HPDE6-E6E7 (cell line): ENCODE measurements at regions not wholly inside any gene's neighbourhood (a gene's known extent, or its start where the extent isn't known, plus 50 kb on each side); places are given as distances from the start of the nearest gene placed in this dataset.
A peak's percentile ranks its signal among the peaks of the same experiment; 100 is the strongest.
"Not testable (repeated sequence)": the region's sequence is repeated elsewhere in the genome, so short reads cannot be mapped to it uniquely, and the experiment has no call there.

Source experiments
- DNase-seq: peaks from one replicate; pipeline ENCODE4 v3.0.0; 2011; ENCODE audit warnings: missing footprints; ENCODE audit errors: extremely low spot score

- no peak for DNase-seq
Measured at GRCh38 chr11:93032580-93032979, 63.1 kb downstream of the MTNR1B start.

GRCh38 chr11:93033093-93033492 is 63.6 kb downstream of the MTNR1B start:
- DNase-seq, result no peak

- DNase-seq, result no peak
Measured at GRCh38 chr11:93034031-93034722, 64.7 kb downstream of the MTNR1B start.

GRCh38 chr11:93034723-93035039 is 65.2 kb downstream of the MTNR1B start:
- no peak for DNase-seq

- DNase-seq, result no peak
Measured at GRCh38 chr11:93038521-93038920, 69.1 kb downstream of the MTNR1B start.

DNA sequence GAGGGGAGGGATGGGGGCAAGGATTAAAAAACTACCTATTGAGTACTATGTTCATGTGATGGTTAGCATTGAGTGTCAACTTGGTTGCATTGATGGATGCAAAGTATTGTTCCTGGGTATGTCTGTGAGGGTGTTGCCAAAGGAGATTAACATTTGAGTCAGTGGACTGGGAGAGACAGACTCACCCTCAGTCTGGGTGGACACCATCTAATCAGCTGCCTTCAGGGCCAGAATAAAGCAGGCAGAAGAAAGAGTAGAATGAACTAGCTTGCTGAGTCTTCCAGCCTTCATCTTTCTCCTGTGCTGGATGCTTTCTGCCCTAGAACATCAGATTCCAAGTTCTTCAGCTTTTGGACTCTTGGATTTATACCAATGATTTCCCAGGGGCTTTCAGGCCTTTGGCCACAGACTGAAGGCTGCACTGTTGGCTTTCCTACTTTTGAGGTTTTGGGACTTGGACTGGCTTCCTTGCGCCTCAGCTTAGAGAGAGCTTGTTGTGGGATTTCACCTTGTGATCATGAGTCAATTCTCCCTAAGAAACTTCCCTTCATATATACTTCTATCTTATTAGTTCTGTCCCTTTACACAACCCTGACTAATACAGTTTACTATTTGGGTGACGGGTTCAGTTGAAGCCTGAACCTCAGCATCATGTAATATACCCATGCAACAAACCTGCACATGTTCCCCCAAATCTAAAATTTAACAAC is 70.2 kb downstream of the MTNR1B start:
- no peak for DNase-seq

GRCh38 chr11:93041682-93042081 is 72.2 kb downstream of the MTNR1B start:
- no peak for DNase-seq

GRCh38 chr11:93043186-93043585 is 73.7 kb downstream of the MTNR1B start:
- not testable (repeated sequence) for DNase-seq

- DNase-seq, result no peak
Measured at GRCh38 chr11:93049740-93050139, 80.3 kb downstream of the MTNR1B start.

DNA sequence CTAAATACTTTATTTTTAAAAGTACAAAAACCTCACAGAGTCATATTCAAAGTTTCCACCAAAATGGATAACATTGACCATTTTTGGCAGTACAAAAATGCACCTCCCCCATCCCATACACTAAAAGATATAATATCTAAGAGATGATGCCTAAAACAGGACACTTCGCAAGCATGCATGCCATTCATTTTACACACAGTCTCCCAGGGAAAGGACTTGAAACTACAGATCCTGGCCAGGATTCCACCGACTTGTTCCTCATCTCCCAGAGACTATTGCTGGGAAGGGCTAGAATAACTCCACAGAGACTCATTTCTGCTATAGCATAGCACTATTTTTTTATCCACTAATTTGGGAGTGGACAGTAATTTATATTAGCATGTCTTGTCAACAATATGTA is 81.7 kb downstream of the MTNR1B start:
- no peak for DNase-seq

DNA sequence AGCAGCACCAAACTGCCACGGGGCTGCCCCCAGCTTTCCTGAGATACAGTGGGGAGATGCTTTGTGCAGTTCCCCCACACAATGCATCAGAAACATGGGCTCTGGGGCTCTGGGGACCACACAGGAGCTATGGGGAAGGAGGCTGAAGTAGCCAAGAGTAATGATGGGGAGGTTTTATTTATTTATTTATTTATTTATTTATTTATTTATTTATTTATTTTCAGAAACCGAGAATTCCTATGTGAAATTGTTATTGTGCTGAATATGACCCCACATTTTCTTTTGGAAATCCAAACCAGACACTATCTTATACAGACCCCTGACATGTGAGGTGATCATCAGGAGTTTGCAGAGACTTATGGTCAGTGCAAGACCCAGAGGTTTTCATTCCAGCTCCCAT is 84.4 kb downstream of the MTNR1B start:
- DNase-seq, result no peak

- peak; percentile 14 for DNase-seq
Measured at GRCh38 chr11:93054279-93054678, 84.8 kb downstream of the MTNR1B start.

GRCh38 chr11:93054881-93055280 is 85.4 kb downstream of the MTNR1B start:
- DNase-seq, result peak; percentile 89

DNA sequence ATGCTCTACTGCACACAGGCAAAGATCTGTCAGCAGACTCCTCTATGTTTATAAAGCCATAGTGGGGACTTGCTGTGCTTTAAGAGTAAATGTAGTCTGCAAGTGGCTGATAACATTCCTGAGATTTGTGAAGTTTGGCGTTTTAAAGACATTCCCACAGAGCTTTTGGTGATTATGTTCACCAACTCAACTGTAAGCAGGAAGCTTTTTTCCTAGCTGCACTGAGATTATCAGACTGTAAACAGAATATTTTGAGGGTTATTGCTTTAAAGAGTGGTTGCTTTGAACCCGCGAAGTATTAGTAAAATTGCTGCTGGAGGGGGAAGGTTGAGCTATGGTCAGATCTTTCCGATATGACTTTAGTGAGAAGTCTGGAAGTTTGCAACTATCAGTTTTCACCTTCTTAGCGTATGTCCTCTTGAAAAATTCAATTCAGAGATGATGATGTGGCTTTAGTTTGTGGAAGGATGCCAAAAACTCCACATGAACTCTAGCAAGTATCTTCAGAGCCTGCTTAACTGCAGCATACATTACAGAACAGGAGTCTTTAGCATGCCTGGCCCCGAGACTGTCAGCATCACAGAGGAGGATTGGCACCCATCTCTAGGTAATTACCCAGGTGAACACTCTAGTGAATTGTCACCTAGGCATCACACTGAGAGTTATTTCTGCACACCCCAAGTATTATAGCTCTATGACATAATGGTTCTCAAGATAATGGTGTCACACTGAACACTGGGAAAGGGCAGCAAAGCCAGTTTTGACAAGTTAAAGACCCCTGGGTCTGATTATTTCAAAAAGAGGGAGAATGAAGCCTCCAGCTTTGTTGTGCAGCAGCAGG is 89.9 kb downstream of the MTNR1B start:
- DNase-seq, result no peak

DNA sequence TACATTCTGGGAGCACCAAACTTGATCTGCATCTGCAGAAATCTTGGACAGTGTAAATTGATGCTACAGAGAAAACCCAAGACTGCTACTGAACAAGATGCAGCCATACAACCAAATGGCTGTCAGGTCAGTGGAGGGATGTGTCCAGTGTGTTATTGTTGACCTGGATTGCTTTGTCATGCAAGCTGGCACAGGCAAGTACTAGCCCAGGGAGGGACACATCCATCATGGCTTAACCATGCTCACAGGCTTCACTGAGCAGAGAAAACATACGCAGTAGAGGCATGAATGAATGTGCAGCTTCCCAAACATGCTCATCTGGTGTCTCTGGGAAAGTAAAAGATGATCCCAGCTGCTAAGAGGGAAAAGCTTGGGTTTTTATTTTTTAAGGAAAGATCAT is 93.6 kb downstream of the MTNR1B start:
- DNase-seq, result no peak

GRCh38 chr11:93065074-93065674 is 95.7 kb downstream of the MTNR1B start:
- DNase-seq, result not testable (repeated sequence)

DNA sequence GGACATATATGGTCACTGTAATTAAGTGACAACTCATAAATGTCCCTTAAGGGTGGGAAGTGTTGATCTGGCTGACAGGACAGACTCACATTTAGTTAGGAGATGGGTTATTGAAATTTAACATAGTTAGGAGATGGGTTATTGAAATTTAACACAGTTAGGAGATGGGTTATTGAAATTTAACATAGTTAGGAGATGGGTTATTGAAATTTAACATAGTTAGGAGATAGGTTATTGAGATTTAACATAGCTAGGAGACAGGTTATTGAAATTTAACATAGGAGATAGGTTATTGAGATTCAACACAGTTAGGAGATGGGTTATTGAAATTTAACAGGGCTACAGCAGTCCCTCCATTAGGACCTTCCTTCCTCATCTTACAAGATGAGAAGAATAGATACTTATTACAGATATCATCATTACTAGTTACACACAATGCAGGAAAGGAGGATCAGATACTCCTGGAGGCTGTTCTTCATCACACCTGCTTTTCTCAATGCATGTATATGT is 98.5 kb downstream of the MTNR1B start:
- no peak for DNase-seq

- no peak for DNase-seq
Measured at GRCh38 chr11:93072229-93072914, 102.9 kb downstream of the MTNR1B start.

DNA sequence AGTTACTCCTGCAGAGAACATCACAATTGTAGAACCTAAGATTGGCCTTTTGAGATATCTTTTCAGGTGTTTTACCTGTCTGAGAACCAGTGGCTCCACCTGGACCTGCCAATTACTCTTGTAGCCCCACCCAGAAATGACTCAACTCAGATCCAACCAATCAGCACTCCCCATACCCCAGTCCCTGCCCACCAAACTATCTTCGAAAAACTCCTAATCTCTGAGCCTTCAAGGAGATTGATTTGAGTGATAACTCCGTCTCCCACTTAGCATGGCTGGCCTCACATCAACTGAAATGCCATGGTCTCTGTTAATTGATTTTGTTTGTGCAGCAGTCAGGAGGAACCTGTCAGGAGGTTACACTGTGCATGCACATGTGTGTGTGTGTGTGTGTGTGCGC is 103.6 kb downstream of the MTNR1B start:
- no peak for DNase-seq

GRCh38 chr11:93073508-93074280 is 104.2 kb downstream of the MTNR1B start:
- no peak for DNase-seq

DNA sequence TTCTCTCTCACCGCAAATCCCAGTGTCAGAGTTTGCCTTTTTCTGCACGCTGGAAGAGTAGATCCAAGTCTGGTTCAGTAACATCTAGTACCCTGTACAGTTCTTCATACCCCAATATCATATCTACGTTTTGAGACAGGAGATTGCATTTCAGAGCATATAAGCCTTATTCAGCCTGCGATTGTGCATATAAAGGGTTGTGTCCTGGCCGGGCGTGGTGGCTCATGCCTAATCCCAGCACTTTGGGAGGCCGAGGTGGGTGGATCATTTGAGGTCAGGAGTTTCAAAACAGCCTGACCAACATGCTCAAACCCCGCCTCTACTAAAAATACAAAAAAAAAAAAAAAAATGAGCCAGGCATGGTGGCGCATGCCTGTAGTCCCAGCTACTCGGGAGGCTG is 104.9 kb downstream of the MTNR1B start:
- no peak for DNase-seq
